SKM-1 (cell line): ENCODE measurements at regions not wholly inside any gene's neighbourhood (a gene's known extent, or its start where the extent isn't known, plus 50 kb on each side); places are given as distances from the start of the nearest gene placed in this dataset.
A peak's percentile ranks its signal among the peaks of the same experiment; 100 is the strongest.

Experiments
- DNase-seq: peaks from one replicate; lab custom pipeline; 2025; ENCODE audit not compliant: unreplicated experiment; lab: John Stamatoyannopoulos, UW

GRCh38 chr10:21327289-21327993, 198.0 kb downstream of the SKIDA1 start:
- DNase-seq: no peak

GRCh38 chr10:21326594-21327288, 198.7 kb downstream of the SKIDA1 start:
- DNase-seq: no peak

GRCh38 chr10:21318540-21319167, 206.8 kb downstream of the SKIDA1 start:
- DNase-seq: no peak

GRCh38 chr10:21317902-21318301, 207.6 kb downstream of the SKIDA1 start:
- no peak for DNase-seq

GRCh38 chr10:21315645-21316220, 209.7 kb downstream of the SKIDA1 start:
- no peak for DNase-seq

- no peak for DNase-seq
Observed at GRCh38 chr10:21314906-21315644, 210.4 kb downstream of the SKIDA1 start.

GRCh38 chr10:21314111-21314626, 211.3 kb downstream of the SKIDA1 start:
- no peak for DNase-seq

- no peak for DNase-seq
Observed at GRCh38 chr10:21313691-21314090, 211.8 kb downstream of the SKIDA1 start.

- no peak for DNase-seq
Observed at GRCh38 chr10:21311426-21311825, 214.1 kb downstream of the SKIDA1 start.

GRCh38 chr10:21309427-21309826, 216.1 kb downstream of the SKIDA1 start:
- DNase-seq: no peak

- no peak for DNase-seq
Observed at GRCh38 chr10:21308946-21309345, 216.5 kb downstream of the SKIDA1 start.

- DNase-seq: no peak
Observed at GRCh38 chr10:21308018-21308417, 217.5 kb downstream of the SKIDA1 start.

GRCh38 chr10:21304608-21305007, 220.9 kb downstream of the SKIDA1 start:
- no peak for DNase-seq

GRCh38 chr10:21304198-21304597, 221.3 kb downstream of the SKIDA1 start:
- no peak for DNase-seq

GRCh38 chr10:21300551-21300950, 224.9 kb downstream of the SKIDA1 start:
- peak; percentile 6 for DNase-seq

GRCh38 chr10:21299330-21299729, 226.2 kb downstream of the SKIDA1 start:
- DNase-seq: no peak

GRCh38 chr10:21298701-21299100, 226.8 kb downstream of the SKIDA1 start:
- no peak for DNase-seq

- DNase-seq: no peak
Observed at GRCh38 chr10:21297603-21298383, 227.7 kb downstream of the SKIDA1 start.

- no peak for DNase-seq
Observed at GRCh38 chr10:21296575-21297355, 228.7 kb downstream of the SKIDA1 start.
